Inflammatory macrophage (primary cell): ENCODE measurements at regions not wholly inside any gene's neighbourhood (a gene's known extent, or its start where the extent isn't known, plus 50 kb on each side); places are given as distances from the start of the nearest gene placed in this dataset.

Source experiments
- DNase-seq, 2 donors: peaks; one replicate each; pipeline ENCODE4 v3.0.0-alpha.2; 2020 to 2022

DNA sequence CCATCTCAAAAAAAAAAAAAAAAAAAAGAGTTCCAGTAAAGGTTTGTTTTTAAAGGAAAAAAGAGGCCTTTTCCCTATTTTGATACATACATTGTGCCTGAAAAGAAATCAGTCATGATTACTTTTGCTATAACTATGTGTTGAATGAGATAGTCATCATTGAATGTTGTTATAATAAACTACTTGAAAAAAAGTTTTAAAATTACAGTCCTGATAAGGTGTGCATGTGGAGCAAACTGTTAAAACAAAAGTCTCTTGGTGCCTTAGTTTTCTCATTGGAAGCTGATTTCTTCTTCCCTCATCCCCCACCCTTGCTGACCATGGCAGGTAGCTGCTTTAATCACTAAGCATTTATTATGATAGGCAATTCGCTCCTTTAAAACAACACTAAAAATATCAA, 172.3 kb upstream of the TBCA start:
- no peak for DNase-seq

DNA sequence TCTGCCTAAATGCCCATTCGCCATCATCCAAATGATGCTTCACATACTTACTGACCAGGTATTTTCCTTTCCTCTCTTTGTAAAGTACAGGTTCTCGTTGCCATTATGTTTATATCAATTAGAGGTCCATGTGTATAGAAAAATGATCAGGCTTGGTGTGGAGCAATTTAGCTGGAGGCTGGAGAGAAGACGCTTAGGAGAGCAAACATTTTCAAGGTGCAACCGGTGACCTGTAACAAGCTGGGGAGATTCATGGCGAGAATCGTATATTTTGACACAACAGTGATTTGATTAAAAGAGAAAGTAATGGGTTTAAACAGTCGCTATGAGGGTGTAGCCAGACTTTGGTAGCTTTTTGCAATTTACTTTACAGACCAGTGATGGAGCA, 170.9 kb upstream of the TBCA start:
- no peak for DNase-seq

DNA sequence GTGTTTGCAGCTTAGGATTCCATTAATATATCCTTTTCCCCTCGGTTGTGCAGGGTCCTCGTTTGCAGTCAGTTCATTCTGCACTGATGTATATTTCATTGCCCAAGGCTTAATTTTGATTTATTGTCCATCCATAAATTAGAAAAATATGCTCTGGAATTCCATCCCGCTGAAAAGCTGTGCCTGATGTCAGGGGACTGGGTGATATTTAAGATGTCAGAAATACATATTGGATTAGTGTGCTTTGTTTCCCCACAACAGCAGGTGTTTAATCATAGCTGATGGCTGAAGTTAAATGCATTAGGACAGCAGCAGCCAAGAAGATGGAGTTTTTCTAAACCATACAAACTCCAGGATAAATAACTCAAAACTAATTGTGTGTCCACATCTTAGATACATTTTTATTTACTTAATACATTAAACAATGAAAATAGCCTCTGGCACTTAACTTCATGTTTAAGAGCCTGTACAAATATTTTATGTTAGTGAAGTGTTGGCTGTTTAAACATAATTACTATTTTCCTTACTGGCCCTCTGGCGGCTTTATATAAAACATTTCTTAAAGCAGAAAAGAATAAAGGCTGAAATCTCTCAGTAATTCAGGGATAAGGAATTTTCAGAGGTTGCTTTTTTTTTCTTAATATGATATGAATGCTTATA, 170.4 kb upstream of the TBCA start:
- no peak for DNase-seq

DNA sequence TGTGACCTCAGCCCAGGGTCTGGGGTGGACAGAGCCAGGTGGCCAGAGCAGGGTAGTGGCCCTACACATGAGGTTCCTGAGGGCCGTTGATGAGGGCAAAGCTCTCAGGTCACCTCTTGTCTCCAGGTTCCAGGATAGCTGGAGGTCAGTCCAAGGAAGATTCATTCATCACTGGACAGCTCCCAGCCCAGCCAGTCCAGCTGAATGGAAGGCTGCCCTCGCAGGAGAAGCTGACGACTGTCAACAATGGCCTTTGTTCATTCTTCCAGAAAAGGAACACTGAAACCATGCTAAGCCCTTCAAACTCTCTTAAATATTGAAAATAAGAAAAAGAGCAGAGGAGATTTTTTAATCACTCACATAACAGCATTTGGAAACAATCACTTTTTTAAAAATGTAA, 169.7 kb upstream of the TBCA start:
- DNase-seq, result no peak

DNA sequence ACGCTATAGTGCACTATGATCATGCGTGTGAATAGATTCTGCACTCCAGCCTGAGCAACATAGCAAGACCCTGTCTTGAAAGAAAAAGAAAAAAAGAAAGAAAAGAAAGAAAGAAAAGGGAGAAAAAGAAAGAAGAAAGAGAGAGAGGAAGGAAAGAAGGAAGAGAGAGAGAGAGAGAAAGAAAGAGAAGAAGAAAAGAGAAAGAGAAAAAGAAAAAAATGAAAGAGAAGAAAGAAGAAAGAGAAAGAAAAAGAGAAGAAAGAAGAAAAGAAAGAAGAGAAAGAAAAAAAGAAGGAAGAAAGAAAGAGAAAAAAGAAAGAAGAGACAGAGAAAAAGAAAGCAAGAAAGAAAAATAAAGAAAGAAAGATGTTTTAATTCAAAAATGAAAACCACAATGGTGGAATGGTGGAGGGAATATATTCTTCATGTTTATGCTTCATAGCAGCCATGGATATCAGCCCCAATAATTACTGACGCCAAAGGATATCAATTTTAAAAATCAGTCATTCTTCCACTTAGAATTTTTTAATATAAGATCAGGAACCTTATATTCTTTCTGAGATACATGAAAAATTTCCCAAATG, 168.7 kb upstream of the TBCA start:
- DNase-seq, result no peak

DNA sequence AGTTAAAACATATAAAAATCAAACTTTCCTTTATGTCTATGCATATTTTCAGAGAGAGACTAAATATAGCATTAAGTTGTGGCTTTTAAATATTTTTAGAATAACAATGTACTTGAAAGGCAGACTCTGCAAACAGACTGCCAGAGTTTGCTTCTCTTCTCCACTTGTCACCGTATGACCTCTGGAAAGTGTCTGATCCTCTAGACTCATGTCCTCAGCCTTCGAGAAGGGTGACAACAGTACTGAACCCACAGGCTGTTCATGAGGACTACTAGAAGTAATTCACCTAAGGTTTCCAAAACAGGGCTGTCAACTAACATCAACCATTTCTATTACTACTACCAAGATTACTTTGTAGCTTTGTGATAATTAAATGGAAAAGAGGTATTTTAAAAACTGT, 167.7 kb upstream of the TBCA start:
- DNase-seq, result no peak

DNA sequence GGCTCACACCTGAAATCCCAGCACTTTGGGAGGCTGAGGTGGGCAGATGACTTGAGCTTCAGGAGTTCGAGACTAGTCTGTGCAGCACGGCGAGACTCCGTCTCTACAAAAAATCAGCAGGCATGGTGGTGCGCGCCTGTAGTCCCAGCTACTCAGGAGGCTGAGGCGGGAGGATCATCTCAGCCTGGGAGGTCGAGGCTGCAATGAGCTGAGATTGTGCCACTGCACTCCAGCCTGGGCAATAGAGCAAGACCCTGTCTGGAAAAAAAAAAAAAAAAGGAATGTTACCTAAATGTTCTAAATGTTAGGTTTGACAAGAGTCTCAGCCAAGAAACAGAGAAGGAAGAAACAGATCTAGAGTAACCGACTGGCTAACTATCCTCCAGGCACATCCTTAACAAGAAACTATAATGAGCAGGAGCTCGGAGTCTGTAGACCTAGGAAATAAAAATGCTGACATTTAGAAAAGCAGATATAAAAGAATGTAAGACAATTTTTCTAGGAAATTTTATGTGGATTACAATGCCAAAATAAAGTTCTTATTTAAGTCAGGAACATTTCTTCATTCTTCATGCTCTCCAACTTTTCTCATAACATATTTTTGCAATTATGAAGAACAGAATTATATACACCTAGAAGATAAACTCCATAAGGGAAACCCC, 166.6 kb upstream of the TBCA start:
- no peak for DNase-seq

DNA sequence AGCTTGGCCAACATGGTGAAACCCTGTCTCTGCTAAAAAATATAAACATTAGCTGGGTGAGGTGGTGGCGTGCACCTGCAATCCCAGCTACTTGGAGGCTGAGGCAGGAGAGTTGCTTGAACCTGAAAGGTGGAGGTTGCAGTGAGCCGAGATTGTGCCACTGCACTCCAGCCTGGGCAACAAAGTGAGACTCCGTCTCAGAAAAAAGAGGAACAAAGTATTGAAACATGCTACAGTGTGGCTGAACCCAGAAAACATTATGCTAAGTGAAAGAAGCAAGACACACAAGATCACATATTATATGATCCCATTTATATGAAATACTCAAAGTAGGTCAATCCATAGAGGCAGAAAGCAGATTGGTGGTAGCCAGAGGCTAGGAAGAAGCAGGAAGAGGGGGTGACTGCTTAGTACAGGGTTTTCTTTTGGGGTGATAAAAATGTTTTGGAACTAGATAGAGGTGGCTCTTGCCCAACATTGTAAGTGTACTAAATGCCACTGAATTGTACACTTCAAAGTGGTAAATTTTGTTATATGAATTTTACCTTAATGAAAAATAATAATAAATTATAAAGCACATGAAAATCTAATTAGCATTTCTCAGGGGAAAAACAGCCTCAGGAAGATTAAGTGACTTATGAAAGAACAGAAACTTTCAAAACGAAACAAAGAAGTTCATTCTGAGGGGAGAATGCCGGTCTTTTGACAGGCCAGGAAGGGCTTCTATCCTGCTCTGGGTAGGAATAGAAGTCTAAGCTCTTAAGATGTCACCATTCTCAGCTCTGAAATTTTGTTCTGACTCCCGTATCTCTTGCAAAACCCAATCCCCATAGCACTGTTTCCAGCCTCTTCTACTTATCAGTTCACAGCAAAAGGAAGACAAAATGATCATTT, 161.1 kb upstream of the TBCA start:
- peak; percentile 23 to 56 for DNase-seq

DNA sequence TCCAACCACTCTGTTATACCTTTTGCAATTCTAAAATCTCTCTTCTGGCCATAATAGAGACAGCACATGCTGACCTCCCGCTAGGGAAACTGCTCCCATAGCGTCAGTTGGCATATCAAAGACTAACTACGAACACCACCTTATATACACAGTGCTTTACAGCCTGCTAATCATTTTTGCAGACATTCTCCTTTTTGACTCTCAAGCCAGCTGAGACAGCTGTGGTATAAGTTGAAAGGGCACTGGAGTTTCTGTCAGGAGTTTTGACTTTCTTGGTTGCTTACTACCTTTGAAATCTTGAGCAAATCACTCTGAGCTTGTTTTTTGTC, 160.2 kb upstream of the TBCA start:
- no peak for DNase-seq

DNA sequence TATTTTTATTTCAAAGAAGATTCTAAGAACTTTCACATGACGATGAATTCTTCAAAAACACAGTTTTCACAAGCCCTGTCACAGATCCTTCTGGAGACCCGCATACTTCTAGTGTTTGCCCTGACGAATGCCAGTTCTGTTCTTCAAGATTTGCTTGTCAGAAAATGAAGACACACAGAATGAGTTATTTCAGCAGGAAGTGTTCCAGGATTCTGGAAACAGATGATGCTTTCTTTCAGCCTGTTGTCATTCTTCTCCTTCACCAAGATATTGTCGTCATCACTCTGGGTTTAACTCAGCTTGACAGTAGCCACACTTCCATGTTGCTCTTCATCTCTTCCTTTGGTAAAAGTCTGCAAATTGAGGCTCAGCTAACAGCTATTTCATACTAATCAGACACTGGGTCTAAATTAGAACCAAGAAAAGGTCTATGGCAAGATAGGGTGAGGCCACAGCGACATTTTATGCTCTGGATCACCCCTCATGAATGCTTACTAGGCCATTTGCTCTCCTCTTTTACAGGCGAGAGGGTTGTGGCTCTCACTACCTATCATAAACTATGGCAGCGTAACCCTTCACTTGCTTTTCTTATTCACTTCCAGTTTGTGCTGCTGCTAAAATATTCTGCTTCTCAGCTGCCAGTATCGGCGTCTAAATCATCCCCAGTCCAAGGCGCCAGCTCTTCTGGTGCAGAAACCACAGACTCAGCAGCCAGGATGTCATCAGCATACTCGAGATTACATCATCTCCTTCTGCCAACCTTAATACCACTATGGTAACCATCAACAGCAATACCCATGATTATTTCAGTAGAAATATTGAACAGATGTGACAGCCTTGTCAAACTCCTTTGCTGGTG, 159.6 kb upstream of the TBCA start:
- peak; percentile 66 to 76 for DNase-seq

DNA sequence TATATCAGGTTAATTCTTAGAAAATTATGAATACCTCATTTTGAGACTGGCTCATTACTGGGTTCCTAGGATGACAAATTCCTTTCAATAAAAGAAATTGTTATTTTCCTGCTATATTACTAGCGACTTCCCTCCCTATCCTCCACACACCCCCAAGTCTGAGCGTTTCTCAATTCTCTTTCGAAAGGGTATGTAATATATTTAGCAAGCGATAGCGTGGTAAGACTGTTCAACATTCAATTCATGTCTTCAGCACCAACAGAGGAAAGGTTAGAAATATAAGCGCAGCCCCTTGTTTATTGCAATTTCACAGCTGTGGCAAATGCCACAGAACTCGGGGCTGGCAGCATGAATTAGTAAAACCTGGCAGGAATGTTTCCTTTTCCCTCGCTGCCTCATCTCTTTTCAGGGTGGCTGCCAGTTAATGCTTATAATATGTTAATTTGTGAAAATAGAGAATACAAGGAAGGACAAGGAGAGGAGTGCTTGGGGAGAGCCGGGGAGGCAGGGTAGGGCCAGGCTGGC, 152.7 kb upstream of the TBCA start:
- DNase-seq, result peak in 1 of 2 donors; percentile 19

DNA sequence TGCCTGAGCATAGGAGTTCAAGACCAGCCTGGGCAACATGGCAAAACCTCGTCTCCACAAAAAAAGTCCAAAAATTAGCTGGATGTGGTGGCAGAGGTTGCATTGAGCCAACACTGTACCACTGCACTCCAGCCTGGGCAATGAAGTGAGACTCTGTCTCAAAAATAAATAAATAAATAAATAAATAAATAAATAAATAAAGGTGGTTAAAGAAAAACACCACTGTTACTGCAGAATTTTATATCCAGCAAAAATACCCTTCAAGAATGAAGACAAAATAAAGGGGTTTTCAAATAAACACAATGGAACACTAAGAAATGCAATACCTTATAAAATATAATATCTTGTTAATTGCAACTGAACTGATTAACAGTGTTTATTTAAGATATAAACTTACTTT, 150.2 kb upstream of the TBCA start:
- no peak for DNase-seq

DNA sequence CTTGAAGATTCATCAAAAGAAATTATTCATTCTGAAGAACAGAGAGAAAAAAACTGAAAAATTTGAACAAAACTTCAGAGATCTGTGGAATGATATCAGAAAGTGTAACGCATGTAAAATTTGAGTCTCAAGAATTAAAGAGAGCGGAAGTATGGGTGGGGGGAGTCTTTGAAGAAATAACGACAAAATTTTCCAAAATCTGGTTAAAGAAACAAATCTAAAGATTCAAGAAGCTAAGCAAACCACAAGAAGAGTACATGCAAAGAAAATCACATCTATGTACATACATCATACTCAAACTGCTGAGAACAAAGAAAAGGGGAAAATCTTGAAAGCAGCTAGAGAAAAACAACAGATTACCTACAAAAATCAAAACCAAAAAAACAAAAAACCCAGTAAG, 149.4 kb upstream of the TBCA start:
- no peak for DNase-seq

DNA sequence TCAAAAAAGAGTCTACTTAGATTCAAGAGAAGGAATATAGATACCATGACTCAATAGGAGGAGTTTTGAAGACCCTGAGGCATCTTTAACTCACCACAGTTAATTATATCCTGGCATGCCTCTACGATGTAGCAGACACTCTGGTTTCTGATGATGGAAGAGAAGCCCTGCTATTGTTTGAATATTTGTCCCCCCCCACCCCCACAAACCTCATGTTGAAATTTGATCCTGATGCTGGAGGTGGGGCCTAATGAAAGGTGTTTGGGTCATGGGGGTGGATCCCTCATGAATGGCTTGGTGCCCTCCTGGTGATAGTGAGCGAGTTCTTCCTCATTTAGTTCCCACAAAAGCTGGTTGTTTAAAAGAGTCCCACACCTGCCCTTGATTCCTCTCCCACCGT, 147.9 kb upstream of the TBCA start:
- DNase-seq, result no peak

DNA sequence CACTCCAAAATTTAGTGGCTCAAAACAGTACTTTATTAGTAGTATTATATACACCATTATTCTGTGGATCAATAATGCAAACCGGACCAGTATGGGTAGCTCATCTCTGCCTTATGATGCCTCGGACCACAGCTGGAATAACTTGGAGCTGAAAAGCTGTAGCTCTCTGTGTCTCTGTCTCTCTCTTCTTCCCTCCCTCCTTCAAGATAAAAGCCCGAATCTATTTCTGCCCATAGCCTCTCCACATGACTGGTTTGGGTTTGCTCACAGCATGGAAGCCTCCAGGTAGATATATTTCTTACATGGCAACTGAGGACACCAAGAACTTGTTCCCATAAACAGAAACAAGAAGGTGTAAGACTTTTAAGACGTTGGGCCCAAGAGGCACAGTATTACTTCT, 147.5 kb upstream of the TBCA start:
- no peak for DNase-seq

DNA sequence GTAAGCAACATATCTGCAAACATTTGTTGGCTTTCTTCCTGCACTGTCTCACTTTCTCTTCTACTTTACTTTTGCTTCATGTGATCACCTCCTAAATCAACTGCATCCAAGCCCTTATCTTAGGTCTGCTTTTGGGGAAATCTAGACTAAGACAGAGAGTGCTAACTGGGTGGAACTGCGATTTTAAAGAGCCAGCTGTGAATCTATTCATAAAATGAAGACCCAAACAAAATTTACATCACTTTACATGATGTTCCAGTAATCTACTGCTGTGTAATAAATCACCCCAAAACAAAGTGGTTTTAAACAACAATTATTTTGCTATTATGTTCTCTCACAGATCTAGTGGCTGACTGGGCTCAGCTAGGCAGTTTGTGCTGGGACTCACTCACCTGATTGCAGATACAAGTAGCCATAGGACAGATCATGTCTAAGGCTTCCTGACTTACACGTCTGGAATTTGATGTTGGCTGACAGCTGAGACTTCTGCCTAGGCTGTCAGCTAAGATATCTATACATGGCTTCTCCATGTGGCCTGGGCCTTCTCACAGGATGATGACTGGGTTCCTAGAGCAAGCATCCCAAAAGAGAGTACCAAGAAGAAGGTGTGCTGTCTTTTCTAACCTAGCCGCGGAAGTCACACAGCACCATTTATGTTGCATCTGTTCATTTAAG, 145.1 kb upstream of the TBCA start:
- no peak for DNase-seq

DNA sequence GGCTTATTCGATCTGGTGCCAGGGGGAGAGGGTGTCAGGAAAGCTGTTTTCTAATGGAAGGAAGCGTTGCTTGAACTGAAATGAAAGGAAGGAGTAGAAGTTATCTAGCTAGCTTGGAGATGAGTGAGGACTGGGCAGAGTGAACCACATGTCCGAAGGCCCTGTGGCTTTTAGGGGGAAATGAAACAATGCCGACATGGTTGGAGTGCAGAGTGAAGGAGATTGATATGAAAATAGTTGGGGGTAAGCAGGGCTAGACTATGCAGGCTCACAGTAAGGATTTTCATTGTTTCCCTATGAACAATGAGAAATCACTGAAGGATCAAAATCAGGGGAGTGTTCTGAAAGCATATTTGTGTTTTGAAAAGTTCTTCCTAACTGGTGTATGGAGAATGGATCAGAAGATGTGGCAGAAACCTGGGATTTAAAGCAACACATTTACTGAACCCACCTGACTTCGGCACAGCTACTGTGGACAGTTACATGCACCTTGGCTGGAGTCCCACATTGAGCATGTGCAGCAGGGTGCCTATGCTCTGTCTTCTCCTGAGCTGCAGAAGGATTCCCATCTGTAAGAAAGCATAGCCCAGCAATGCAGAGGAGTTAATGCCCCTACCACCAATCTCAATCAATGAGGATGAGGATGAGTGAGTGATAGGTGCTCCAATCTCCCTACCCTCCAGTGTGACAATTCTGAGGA, 144.4 kb upstream of the TBCA start:
- no peak for DNase-seq

DNA sequence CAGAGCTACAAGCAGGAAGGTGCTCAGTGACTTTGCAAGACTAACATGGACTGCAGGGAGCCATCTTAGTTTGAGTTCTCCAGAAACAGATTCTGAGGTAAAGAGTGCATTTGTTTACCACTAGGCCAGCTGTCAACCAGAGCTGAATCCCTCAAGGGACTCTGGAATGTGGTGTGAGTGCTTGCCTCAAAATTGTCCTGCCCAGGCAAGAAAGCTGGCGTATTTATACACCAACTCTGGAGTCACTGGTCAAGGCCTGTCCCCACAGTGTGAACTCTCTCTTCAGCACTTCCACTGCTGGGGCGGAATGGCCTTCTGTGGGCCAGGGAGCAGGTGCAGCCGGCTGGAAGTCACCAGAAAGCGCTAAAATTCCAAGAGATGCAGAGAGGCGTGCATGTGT, 139.2 kb upstream of the TBCA start:
- no peak for DNase-seq

DNA sequence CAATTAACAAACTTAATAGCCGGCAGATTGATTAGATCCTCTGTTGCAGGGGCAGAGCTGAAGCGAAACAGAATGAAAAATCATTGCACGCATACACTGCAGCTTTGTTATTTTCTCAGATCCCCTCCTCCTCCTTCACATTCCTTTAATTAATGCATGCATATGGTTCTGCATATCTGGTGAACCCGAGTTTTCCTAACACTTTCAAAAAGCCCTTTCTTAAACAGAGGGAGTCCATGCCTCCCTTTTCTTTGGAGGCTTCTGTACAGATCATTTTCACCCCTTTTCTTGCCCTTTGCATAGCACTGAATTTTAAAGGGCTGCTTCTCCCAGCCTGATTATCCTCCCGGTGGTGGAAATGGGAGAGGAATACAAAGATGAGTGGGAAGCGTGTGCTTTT, 136.6 kb upstream of the TBCA start:
- DNase-seq, result no peak

DNA sequence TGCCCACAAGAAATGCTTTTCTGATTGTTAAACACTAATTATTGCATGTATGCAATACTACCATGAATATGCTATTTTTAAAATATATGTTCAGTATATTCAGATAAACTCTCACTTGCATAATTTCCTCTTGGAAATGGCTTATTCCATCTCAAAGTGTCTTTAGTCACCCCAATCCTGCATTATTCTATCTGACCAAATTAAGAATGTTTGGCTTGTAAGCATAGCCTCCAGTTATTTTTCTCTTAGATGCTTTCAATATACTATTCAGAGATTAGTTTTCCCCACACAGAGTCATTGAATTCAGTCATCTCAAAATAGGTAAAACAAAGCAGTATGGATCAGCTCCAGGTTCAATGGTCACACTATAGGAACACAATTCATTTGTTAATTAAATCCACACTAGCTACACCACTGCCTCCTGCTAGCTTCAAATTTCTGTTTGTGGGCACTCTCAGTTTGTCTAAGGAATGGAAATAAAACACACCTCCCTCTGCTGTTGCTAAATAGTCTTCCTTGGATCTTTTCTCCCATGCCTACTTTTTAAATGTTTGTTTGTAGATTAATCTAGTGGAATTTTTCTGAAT, 134.6 kb upstream of the TBCA start:
- DNase-seq, result no peak

DNA sequence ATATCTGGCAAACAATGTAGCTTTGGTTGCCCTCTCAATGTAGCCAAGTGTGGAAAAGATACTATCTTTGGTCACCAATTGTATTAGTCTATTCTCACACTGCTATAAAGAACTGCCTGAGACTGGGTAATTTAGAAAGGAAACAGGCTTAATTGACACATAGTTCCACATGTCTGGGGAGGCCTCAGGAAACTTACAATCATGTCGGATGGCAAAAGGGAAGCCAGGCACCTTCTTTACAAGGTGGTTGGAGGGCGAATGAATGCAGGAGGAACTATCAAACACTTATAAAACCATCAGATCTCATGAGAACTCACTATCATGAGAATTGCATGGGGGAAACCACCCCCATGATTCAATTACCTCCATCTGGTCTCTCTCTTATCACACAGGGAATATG, 133.1 kb upstream of the TBCA start:
- DNase-seq, result no peak
